A172 (cell line): ENCODE measurements at regions not wholly inside any gene's neighbourhood (a gene's known extent, or its start where the extent isn't known, plus 50 kb on each side); places are given as distances from the start of the nearest gene placed in this dataset.
"Not testable (repeated sequence)": the region's sequence is repeated elsewhere in the genome, so short reads cannot be mapped to it uniquely, and the experiment has no call there.

Experiments
- DNase-seq: peaks from one replicate; pipeline ENCODE4 v3.0.0-alpha.2; 2015; ENCODE audit warnings: low spot score

DNA sequence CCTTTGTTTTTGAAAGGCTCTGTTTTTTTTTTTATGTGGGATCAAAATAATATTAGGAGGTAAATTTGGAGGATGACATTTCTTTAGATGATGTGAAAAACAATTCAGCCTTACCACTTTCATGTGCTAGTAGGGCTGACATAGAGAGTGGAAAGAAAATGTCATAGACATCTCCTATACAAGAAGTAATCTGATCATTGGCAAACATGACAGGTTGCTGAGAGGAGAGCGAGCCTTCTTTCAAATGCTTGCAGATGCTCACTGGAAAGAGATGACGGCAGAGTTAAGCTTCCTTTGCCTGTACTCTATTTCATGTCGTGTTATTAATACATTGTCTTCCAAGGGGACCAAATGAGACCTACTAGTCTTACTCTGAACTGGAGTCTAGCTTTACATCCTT lies 160.1 kb upstream of the DAP start:
- no peak for DNase-seq

DNA sequence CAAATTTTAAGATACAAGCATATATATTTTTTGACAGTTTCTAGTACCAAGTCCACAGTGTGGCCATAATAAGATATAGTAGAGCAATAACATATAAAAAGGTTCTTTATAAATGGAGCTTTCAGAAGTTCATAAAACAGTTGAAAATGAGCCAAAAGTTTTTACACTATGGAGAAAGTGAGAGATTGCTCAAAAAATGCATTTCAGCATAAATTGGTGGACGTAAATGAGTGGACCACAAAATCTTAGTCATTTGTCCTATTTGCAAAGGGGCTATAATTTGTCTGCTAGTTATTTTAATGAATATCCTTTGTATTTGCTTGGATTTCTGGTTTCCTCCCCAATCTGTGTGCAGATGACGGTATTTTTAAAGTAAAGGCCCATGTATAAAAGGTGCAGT lies 159.4 kb upstream of the DAP start:
- no peak for DNase-seq

DNA sequence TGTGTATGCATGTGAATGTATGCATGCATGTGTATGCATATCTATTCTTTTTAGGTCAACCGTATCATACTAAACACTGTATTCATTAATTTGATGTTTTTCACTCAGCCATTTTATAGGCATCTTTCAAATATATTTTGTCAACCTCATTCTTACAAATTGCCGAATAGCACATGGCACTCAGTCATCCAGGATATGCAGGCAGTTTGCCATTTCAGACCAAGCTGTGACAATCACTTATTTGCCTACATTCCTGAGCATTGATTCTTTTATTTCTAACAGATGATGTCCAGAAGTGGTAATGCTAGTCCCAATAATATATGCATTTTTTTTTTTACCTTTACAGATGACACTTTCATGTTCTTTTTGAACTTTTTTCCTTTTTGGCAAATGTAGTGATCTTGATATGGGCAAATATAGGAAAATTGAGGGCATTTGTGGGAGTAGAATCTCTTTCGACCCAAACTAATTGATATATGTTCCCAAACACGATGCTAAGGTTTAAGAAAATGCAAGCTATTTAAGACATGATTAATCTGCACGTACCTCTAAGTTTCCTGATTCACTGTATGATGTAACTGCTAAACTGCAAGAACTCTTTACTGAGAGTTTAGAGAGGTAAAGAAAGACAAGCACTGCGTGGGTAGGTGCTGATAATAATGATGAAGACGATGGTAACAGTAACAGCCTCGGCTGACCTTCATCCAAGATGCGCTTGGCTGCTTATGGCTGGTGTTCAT lies 153.9 kb upstream of the DAP start:
- peak; percentile 19 for DNase-seq

DNA sequence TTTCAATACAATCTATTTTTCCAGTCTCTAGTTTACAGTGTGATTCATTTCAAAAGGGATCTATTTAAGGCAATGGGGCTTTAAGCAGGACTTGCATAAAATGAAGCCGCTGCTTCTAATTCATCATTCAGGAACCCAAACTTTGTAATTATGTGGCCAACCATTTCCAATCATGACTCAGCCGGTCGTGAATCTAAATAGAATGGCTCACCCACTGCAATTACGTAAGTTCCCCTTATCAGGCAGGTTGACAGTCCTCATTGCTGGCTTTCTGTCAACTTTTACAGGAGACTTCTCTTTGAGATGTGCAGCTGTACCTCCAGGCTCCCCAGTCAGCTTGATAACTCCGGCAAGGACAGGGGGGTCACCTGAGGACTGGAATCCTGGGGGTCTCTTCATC lies 152.8 kb upstream of the DAP start:
- DNase-seq: peak; percentile 95

DNA sequence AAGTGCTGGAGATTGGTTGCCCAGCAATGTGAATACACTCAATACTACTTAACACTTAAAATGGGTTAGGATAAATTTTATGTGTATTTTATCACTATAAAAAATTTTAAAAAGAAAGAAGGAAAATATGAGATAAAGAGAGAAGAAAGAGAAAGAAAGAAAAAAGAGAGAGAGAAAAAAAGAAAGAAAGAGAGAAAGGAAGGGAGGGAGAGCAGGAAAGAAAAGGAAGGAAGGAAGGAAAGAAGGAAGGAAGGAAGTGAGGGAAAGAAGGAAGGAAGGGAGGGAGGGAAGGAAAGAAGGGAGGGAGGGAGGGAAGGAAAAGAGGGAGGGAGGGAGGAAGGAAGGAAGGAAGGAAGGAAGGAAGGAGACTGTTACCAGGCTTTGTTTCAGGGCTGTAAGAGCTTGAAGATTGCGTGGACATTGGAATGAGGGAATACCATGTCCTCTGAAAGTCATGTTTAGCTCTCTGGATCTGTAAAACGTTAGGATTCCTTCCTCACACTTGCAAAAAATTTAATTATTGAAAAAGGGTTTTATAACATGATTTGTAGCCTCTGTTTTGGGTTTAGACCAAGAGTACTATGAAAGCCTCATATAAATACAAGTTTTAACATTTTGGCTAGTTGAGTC lies 152.3 kb upstream of the DAP start:
- DNase-seq: no peak

DNA sequence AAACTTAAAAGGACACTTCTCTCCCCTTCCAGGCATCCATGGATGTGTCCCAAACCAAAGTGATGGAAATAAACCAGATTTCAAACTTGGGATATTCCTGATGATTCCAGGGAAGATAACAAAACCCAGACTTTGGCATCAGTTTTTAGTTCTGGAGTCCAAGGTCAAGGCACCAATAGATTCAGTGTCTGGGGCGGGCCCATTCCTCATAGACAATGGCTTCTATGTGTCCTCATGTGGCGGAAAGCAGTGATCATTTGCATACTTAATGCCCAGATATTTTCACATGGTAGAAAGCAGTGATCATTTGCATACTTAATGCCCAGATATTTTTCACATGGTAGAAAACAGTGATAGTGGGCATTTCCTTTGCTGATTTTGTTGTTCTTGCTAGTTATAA lies 151.4 kb upstream of the DAP start:
- DNase-seq: no peak

DNA sequence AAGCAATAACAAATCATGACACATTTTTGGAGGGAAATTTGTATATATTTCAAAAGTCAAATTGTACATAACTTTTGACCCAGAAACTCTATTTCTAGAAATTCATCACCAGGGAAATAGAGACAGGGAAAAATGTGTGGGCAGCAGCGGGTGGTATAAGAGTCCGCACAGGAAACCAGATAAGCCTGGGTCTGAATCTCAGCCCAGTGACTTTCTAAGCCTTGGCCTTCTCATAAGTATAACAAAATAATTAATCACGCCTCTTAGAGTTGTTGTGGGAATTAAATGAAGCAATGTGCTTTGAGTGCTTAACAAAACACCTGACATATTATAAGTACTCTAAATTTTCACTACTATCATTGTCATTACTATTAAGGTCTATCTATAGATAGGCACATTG lies 149.2 kb upstream of the DAP start:
- DNase-seq: no peak

DNA sequence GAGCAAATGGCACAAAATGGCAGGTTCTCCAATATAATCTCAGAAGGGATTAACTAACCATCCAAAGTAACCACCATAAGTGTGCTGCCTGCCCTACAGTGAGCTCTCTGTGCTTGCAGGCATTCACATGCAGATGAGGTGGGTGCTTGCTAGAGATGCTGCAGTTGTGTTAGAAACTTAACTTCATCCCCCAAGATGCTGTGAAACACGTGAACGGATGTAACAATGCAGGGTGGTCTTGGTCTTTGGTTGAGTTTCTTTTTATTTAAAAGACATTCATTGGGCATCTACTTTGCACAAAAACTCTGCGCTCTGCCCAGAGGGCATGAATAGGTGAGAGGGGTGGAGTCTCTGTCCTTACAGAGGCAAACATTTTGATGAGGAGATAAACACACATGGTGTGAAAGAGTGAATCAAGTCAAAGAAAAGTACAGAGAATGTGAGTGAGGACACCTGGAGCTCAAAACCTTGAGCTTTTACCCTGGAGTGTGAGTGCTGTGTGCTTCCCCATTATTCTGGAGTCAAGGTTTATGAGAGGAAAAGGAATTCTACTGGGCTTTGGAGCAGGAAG lies 143.9 kb upstream of the DAP start:
- no peak for DNase-seq

DNA sequence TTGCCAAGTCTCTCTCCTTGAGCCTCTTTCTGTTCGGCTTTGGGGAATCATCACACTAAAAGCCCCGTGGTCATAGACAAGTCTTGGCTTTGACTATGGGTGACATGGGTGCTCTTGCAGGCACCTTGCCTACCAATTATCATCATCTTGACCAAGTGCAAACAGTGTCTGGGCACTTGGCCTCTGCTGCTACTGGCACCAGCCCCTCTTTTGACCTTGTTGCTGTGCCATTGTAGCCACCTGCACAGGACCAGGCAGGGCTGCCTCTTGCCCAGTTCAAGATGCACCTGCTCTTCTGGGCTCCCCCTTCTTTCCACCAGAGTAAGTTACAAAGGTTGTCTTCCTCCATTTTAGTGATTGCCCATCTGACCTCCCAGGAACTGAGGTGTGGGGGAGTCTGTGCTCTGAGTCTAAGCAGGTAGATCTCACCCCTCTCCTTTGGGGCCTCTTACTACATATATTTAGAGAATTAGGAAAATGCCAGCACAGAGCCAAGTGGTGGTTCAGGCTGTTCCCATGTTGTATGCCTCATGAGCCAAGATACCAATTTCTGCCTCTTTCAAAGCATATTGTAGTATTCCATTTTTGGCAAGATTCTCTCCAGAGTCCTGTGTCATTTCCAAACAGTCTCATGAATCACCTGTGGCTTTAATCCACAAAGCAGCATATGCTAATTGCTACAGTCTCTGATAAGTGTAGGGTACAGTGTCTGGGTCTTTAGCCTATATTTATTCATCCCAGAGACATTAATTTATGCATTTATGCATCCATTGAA lies 142.9 kb upstream of the DAP start:
- no peak for DNase-seq

DNA sequence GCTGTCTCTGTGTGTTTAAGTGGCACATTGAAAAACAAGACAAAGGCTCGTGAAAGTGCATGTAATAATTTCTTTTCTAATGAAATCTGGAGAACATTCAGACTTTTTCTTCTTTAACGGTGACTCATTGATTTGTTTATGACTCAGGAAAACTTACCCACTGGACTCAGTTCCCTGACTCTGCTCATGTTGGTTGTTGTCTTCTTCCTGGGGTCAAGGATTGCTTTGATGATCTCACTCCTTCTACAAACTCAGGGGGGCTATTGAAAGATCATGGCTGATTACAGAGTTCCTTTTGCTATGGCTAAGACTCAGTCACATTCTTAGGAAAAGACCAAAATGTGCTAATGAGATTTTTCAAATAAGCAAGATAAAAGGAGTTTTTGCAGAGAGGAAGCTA lies 141.1 kb upstream of the DAP start:
- DNase-seq: peak; percentile 19

DNA sequence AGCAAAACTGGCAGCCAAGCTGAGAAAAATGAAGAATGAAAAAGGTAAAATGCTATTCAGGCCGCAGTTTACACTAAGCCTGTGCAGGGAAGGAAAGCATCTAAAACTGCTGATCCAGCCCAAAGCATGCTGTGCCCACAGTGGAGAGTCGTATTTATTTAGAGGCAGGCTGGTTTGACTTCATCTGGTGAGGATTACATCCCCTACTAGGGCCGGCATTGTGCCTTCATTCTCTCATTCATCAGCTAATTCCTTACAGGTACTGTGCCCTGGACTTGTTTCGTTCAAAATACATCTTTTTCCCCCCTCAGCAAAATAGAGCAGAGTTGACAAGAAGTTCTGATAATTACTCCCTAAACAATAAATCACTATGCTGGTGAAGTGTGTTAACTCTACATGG lies 137.5 kb upstream of the DAP start:
- DNase-seq: no peak

DNA sequence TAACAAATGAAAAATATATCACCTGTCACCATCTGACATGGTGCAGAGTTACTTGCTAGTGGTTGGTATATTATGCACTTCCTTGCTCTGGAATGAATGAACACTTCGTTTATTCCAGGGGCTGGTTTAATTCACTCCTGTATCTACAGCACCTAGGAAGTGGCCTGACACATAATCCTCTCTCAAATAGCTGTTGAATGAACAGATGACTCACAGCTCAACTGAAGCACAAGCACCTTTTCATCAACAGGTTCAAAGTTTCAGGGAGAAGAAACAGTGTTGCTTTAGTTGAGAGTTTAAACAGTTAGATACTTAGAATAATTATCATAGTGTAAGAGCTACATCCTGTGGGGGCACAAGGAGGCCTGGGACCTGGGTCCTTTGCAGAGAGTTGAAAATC lies 135.0 kb upstream of the DAP start:
- peak; percentile 19 for DNase-seq

DNA sequence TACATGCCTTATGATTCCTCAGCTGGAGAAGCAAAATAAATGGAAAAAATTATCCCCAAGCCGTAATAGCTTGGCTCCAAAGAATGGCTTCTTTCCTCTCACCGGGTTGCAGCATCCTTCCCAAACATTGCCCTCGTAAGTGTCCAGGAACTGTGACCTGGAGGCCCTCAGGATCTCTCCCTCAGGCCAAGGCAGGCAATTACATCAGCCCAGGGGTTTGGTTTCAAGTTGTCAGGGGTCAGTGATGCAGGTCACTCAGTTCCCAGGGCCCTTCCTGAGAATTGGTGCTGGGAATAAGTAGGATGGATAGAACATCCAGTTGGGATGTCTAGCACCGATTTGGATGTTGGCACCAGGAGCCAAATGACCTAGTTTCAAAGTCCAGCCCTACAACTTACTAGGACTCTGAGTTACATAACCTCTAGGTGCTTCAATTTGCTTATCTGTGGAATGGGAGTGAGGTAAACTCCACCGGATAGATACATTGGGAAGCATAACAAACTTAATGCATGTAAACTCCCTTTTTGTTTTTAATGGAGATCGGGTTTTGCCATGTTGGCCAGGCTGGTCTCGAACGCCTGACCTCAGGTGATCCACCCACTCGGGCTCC lies 133.5 kb upstream of the DAP start:
- no peak for DNase-seq

DNA sequence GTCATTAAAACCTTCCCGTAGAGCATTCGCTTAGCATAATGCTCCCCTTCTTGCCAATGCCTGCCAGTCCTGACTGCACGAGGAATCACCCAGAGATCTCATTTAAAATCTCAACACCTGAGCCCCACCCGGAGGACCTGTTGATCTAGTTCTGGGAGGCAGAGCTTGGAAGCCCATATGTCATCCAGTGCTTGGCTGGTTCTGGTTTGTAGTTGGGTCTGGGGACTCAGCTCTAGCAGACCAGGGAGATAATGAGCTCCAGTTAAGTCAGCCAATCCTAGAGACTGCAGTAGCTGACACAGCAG lies 131.8 kb upstream of the DAP start:
- DNase-seq: no peak

DNA sequence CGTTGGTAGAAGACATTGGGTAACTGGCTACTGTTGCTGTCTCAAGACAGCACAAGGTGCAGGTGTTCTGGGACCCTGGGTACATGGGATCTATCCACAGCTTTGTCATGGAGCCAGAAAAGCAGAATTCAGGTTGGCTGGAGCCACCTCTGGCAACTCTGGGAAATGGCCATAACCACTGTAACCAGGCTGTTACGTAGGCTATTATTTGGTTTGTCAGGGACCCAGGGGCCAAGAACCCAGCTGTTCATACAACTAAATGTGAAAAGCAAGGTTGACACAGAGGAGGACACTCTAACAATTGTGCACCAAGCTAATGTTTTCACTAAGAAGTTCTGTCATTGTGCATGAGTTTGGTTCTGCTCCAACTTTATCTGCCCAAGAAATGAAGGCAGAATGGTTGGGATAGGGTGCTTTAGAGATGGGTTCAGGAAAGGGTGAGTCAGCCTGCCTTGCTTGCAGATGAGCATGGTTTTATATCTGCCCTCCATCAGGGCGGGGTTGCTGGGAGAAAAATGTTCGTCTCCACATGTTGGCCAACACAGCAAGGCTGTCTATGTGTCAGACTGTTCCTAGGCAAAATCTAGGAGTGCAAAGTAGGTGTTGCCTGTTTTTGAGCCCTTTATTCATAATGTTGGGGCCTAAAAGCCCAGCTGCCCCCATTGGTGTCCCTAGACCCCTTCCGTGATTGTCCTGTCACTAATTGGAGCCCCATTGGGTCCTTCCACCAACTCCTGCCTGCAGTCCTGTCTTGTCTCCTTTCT lies 131.3 kb upstream of the DAP start:
- DNase-seq: peak; percentile 53

DNA sequence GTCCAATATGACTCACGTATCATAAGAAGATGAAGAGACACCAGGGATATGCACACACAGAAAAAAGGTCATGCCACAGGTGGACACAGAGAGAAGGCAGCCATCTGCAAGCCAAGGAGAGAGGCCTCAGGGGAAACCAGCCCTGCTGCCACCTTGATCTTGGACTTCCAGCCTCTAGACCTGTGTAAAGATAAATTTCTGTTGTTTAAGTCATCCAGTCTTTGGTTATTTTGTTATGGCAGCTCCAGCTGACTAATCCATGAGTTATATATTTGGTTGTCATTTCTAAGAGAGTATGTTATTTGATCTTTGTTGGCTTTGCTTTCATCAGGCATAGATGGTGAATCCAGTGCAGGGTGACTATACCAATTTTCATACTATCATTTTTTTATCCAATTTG lies 130.2 kb upstream of the DAP start:
- no peak for DNase-seq

DNA sequence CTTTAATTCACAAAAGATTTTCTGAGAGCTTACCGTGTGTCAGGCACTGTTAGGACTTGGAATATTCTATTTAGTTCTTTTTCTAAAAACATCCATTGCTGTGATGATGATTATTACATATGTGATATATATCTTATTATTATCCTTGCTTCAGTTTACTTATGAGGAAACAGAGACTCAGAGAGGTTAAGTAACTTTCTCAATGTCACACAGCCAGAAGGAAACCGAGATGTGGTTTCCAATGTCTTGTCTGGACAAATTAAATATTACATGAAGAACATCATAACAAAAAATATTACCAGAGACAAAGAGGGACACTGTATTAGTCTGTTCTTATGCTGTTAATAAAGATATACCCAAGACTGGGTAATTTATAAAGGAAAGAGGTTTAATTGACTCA lies 125.5 kb upstream of the DAP start:
- no peak for DNase-seq

DNA sequence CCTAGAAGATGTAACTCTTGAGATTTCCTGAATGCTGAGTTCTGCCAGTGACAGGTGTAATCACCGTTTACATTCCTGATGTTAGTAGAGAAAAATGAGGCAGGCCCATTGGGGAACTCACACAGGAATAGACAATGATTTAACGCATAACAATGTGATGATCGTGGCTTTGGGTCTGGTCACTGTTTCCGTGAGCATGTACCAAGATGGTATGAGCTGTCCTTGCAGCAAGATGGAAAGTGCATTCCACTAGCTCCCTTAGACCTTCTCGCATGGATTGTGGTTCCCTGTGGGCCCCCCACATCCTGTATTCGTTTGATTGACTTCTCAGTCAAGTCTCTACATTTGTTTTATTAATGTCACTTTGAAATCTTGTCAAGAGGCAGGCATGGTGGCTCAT lies 124.0 kb upstream of the DAP start:
- peak; percentile 86 for DNase-seq

DNA sequence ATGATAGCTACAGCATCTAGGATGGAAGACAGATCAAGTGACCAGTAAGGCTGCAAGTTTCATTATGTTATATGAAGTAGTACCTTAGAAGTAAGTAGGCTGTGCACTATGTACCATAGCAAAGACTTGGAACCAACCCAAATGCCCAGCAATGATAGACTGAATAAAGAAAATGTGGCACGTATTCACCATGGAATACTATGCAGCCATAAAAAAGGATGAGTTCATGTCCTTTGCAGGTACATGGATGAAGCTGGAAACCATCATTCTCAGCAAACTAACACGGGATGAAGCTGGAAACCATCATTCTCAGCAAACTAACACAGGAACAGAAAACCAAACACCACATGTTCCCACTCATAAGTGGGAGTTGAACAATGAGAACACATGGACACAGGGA lies 122.9 kb upstream of the DAP start:
- DNase-seq: not testable (repeated sequence)

DNA sequence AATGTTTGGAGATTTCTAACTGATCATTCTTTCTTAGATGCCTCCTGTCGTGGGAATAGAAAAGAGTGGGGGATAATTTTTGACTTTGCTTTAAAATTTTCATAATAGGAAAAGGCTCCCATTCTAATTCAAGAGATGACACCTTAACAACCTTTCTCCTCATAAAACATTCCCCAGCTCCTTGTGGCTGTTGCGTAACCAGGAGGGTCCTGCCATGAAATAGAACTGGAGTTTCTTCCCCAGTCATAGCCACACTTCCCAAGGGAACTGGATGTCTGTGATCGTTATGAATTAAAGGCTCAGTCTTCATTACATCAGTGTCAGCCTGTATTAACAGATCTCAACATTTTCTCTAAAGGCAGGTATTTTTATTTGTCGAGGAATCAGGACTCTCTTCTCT lies 119.9 kb upstream of the DAP start:
- no peak for DNase-seq

DNA sequence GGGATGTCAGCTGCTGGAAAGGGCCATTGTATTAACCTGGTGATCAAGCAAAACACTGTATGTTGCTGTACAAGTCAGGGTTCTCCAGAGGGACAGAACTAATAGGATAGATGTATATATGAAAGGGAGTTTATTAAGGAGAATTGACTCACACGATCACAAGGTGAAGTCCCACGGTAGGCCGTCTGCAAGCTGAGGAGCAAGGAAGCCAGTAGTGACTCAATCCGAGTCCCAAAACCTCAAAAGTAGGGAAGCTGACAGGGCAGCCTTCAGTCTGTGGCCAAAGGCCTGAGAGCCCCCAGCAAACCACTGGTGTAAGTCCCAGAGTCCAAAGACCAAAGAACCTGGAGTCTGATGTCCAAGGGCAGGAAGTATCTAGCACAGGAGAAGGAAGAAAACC lies 116.0 kb upstream of the DAP start:
- DNase-seq: not testable (repeated sequence)
